ENCODE measurements at regions not wholly inside any gene's neighbourhood (a gene's known extent, or its start where the extent isn't known, plus 50 kb on each side); places are given as distances from the start of the nearest gene placed in this dataset.

DNA sequence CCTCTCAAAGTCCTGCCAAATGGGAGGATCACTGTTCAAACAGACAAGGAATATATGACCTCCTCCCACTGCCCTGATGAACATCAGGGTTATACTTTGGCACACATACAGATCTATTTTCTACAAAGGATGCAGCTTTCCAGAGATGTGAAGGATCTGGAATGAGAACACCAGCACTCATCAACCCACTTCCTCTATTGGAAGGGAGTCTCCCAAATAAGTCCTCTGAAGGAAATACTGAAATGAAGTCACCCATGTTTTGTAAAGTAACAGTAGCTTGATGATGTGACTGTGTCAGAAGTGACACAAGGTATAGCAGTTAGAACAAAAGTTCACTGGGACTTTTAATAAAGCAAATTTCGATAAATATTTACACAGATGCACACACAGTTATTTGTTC, 104.9 kb downstream of the OGFRL1 start:
- TF ChIP-seq, protein P1, sequence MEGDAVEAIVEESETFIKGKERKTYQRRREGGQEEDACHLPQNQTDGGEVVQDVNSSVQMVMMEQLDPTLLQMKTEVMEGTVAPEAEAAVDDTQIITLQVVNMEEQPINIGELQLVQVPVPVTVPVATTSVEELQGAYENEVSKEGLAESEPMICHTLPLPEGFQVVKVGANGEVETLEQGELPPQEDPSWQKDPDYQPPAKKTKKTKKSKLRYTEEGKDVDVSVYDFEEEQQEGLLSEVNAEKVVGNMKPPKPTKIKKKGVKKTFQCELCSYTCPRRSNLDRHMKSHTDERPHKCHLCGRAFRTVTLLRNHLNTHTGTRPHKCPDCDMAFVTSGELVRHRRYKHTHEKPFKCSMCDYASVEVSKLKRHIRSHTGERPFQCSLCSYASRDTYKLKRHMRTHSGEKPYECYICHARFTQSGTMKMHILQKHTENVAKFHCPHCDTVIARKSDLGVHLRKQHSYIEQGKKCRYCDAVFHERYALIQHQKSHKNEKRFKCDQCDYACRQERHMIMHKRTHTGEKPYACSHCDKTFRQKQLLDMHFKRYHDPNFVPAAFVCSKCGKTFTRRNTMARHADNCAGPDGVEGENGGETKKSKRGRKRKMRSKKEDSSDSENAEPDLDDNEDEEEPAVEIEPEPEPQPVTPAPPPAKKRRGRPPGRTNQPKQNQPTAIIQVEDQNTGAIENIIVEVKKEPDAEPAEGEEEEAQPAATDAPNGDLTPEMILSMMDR (IDR thresholded peaks at IDR 0.05; ENCODE audit: low read depth, low read length): no peak
- TF ChIP-seq EZH2phosphoT487 (IDR thresholded peaks at IDR 0.05; ENCODE audit: low read depth): no peak
